HG03103 (cell line): ENCODE measurements at regions not wholly inside any gene's neighbourhood (a gene's known extent, or its start where the extent isn't known, plus 50 kb on each side); places are given as distances from the start of the nearest gene placed in this dataset.

ENCODE experiments used
- ATAC-seq: cut with Tn5 transposase; IDR thresholded peaks from one replicate; pipeline ENCODE4 v1.9.1; 2021; ENCODE audit warnings: low read depth; ENCODE audit not compliant: unreplicated experiment

DNA sequence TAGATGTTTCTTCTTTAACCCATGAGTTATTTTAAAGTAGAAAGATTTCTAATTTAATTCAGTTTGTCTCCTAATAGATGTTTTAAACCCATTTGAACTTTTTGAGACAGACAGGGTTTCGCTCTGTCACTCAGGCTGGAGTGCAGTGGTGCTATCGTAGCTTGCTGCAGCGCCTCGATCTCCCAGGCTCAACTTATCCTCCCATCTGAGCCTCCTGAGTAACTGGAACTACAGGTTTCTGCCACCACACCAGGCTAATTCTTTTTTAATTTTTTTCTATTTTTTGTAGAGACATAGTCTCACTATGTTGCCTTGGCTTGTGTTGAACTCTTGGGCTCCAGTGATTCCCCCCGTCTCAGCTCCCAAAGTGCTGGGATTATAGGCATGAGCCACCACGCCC is 53.0 kb upstream of the RAB18 start:
- ATAC-seq: no peak

GRCh38 chr10:27450225-27450624 is 53.9 kb upstream of the RAB18 start:
- ATAC-seq: no peak

GRCh38 chr10:27449571-27449970 is 54.5 kb upstream of the RAB18 start:
- ATAC-seq: no peak

- ATAC-seq: no peak
Measured at GRCh38 chr10:27448921-27449320, 55.2 kb upstream of the RAB18 start.

GRCh38 chr10:27447540-27447939 is 56.6 kb upstream of the RAB18 start:
- no peak for ATAC-seq

DNA sequence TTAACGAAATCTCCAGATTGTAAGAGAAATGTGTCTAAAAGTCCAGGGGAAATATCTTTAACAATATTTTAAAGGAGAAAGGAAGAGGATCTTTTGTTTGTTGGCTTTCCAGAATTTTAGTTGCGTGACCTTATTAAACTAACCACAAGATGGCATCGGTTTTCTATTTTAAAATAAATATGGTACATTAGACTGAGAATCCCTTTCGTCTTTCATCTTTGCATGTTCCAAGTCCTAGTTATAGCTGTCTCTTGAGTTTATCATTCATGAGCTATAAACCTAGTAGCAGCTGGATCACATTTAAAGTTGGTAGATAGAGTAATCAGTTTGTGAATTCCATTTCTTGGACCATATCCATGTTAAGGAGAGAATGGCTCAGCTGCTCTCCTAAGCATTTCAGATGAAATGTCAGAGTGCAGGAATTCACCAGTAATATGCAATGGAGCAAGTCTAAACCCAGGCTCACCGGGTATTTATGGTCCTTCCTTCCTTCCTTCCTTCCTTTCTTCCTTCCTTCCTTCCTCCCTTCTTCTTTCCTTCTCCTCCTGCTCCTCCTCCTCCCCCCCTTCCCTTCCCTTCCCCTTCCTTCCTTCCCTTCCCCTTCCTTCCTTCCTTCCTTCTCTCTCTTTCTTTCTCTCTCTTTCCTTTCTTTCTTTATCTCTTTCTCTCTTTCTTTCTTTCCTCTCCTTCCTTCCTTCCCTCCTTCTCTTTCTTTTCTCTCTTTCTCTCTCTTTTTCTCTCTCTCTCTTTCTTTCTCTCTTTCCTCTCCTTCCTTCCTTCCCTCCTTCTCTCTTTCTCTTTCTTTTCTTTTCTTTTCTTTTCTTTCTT is 57.8 kb upstream of the RAB18 start:
- no peak for ATAC-seq

GRCh38 chr10:27445070-27445469 is 59.0 kb upstream of the RAB18 start:
- no peak for ATAC-seq

DNA sequence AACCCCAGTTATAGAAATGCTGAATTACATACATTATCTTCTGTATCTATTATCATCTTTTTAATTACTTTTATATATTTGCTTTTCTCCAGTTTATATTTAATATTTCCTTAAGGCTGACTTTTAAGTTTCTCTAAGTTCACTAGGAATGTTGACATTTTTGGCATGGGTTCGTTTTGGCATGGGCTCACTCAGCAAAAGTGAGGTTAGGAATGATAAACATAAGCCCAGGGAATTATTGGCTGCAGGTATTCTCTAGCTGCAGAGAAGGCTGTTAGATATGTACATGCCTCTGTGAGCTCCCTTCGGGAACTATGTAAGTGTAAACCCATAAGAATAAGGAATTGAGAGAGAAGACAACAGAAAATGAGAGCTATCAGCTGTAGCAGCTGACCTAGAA is 63.6 kb upstream of the RAB18 start:
- ATAC-seq: no peak

GRCh38 chr10:27440021-27440420 is 64.1 kb upstream of the RAB18 start:
- no peak for ATAC-seq

GRCh38 chr10:27439101-27439500 is 65.0 kb upstream of the RAB18 start:
- no peak for ATAC-seq

DNA sequence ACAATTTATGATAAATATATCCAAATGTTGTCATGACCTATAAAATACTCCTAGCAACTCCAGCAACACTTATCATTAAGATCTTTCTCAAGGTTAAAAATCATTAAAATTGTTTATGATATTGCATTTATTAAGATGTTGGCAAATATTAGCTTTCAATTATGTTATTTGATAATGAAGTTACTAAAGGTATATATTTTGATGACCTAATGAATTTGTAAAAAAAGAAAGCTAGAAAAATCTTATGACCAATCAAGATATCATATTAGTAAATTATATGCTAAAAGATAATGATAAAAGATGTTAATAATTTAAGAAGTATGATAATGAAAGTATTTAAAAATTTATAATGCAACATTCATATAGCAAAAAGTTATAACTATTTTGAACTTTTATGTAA is 66.3 kb upstream of the RAB18 start:
- no peak for ATAC-seq

- ATAC-seq: no peak
Measured at GRCh38 chr10:27436710-27437109, 67.4 kb upstream of the RAB18 start.

GRCh38 chr10:27433976-27434375 is 70.1 kb upstream of the RAB18 start:
- no peak for ATAC-seq

DNA sequence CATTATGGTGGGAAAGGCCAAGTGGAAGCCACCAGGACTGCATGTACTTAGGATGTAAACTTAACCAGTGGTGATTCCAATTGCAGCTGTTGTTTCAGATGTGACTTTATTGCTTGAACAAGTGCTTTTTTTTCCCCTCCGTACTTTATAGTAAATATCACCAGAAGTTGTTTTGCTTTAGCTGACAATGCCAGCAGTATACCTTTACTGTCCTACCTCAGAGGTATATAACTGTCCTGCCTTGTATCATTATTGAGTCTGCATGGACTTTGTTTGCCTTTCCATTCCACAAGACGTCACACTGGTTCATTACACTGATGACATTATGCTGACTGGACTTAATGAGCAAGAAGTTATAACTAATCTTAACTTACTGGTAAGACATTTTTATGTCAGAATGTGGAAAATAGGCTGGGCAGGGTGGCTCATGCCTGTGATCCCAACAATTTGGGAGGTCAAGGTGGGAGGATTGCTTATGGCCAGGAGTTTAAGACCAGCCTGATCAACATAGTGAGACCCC is 77.1 kb upstream of the RAB18 start:
- no peak for ATAC-seq

DNA sequence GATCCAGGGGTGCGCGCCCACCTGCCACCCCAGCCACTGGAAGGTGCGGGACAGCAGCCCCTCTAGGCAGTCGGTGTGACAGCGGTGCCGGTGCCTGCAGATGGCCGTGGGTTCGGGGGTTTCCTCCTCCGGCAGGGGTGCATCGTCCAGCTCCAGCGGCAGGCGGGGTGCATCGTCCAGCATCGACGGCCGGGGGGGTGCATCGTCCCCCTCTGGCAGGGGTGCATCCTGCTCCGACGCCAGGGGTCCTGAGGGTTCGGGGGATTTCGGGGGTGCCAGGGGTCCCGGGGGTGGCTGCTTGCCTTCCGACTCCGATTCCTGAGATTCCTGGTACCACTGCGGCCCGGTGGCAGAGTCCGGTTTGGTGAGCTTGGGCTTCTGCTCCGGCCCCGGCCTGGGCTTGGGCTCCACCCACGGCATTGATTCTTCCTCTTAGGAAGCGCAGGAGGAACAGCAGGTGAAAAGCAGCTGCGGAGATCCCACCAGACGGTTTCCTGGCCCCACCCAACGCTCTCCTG is 90.2 kb upstream of the RAB18 start:
- no peak for ATAC-seq

DNA sequence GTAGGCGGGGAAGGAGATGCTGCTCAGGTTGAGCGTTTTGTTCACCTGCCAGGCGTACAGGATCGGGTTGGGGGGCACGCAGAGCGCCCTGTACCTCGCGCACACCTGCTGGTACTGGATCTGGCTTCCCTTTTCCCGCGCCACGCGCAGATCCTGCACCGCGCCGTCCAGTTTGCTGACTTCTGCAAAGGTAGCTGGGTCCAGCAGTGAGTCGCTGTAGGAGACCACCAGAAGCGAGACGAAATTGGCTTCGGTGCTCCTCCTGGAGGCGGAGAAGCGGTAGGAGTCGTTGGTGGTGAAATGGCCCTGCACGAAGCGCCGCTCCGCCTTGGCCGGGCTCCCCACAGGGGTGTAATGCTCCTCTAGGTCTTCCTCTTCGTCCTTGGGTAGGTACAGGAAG is 90.7 kb upstream of the RAB18 start:
- ATAC-seq: no peak

DNA sequence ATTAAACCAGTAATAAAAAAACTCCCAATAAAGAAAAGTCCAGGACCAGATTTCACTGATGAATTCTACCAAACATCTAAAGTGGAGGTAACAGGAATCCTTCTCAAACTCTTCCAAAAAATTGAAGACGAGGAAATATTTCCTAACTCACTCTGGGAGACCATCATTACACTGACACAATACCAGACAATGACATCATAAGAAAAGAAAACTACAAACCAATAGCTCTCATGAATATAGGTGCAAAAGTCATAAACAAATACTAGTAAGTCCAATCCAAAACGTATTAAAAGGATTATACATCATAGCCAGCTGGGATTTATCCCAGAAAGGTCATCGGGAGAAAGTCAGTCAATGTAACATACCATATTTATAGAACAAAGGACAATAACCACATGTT is 94.0 kb upstream of the RAB18 start:
- ATAC-seq: no peak

DNA sequence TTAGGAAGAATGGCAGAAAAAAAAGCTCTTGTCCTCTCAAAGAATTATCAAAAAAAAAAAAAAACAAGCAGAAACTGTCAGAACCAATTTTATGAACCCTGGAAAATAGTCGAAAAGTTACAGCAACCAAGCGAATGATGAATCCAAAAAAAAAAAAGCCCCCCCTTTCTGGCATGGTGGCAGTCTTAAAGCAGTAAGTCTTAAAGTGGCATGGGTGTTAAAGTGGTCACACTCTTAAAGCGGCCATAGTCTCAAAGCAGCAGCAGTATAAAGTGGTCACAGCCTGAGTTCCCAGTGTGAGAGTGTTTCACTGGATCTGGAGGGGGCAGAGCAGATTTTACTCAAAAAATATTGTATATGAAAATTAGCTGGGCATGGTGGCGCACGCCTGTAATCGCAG is 96.8 kb upstream of the RAB18 start:
- no peak for ATAC-seq

DNA sequence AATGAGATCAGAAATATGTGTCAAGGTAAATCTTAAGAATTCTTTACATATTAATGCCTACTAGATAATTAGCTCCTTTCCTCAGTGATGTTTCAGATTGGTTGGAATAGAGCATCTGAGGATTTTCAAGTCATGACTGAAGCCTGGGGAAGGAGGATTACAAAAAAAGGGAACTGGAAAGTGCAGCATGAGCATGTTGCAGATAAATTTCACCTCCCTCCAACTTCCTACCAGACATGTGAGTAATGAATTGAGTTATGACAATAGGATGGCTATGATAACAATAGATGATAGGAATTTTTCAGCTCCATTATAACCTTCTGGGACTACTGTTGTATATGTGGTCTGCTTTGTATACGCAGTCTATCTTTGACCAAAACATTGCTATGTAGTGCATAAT is 104.2 kb upstream of the RAB18 start:
- no peak for ATAC-seq

DNA sequence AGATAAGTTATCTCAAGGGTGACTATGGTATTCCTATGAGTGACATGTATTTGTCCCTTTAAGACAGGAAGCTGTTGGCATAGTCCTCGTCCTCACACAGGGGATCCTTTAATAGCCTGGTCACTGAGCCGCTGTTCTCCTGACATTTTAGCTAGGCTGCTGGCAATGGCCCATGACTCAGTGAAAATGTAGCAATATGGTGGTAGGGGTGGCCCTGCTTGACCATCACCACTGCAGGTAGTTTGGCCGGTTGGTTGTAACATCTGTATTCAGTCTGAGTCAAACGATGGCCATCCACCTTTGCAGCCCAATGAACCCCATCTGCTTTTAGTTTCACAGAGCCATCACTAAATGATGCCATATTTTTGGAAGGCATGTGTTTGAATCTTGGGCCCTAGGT is 110.1 kb upstream of the RAB18 start:
- ATAC-seq: no peak

DNA sequence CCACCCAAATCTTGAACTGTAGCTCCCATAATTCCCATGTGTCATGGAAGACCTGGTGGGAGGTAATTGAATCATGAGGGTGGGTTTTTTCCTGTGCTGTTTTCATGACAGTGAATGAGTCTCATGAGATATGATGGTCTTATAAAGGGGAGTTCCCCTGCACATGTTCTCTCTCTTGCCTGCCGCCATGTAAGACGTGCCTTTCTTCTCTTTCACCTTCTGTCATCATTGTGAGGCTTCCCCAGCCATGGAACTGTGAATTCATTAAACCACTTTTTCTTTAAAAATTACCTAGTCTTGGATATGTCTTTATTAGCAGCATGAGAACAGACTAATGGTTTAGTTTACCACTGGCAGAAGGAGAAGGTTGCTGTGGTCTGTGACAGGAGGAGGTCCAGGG is 111.5 kb upstream of the RAB18 start:
- ATAC-seq: no peak

DNA sequence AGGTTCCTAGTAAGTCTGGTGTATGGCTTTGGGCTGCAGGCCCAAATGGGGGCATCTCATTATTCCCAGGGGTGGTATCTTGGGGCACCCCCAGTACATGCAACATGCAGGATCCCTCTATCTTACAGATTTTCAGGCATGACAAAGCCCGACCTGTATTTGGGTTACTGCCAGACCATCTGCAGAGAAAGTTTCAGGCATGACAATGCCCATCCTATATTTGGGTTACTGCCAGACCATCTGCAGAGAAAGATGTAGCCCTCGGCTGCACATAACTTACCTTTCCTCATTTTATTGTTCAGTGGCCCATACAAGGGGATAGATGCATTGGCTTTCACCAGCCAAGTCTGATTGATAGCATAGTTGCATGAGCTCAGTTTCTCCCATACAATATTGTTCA is 112.2 kb upstream of the RAB18 start:
- ATAC-seq: no peak
